ENCODE measurements at regions not wholly inside any gene's neighbourhood (a gene's known extent, or its start where the extent isn't known, plus 50 kb on each side); places are given as distances from the start of the nearest gene placed in this dataset.

DNA sequence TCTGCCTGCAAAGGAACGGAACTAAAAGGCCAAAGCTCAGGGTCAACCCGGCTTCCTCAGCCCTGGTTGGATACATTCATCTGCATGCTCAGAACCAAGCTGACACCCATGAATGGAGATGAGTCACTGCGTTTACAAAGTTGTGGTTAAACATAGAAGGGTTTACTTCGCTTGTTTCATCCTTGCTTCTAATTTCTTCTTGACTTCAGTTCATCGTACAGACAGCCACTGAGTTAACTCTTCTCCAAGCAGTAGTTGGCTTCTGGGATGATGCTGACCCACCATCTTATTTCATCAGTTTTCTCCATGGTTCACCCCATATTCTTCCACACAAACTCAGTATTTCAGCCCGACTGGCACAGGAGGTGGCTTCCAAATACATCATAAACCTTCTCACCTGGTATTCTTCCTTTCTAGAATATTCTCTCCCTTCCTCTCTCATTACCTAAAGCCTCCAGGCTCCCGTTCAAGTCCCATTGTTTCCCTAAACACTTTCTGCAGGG lies 166.3 kb upstream of the RNF32 start:
- TF ChIP-seq, protein P1, sequence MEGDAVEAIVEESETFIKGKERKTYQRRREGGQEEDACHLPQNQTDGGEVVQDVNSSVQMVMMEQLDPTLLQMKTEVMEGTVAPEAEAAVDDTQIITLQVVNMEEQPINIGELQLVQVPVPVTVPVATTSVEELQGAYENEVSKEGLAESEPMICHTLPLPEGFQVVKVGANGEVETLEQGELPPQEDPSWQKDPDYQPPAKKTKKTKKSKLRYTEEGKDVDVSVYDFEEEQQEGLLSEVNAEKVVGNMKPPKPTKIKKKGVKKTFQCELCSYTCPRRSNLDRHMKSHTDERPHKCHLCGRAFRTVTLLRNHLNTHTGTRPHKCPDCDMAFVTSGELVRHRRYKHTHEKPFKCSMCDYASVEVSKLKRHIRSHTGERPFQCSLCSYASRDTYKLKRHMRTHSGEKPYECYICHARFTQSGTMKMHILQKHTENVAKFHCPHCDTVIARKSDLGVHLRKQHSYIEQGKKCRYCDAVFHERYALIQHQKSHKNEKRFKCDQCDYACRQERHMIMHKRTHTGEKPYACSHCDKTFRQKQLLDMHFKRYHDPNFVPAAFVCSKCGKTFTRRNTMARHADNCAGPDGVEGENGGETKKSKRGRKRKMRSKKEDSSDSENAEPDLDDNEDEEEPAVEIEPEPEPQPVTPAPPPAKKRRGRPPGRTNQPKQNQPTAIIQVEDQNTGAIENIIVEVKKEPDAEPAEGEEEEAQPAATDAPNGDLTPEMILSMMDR (IDR thresholded peaks at IDR 0.05) = no peak
- no peak for TF ChIP-seq POLR2A (IDR thresholded peaks at IDR 0.05)

Measured in breast epithelium (tissue), 3 donors.